H1 (cell line): ENCODE measurements at regions not wholly inside any gene's neighbourhood (a gene's known extent, or its start where the extent isn't known, plus 50 kb on each side); places are given as distances from the start of the nearest gene placed in this dataset.

ENCODE experiments used
- CTCF ChIA-PET: fragments of 300-600 bp; sonication (Branson Sonifier 250); formaldehyde crosslinking; loops from one replicate; lab custom pipeline; 2021; ENCODE audit not compliant: partially characterized antibody; lab: Charles Lee
- POLR2A ChIA-PET: fragments of 300-600 bp; sonication (Branson Sonifier 250); formaldehyde crosslinking; loops from one replicate; lab custom pipeline; 2021; ENCODE audit warnings: inconsistent platforms; ENCODE audit not compliant: partially characterized antibody; lab: Charles Lee
- DNase-seq, 2 experiments: peaks; one replicate each; pipeline versions ENCODE4 v3.0.0 to v3.0.0-alpha.2; 2010 to 2022; ENCODE audit warnings: low spot score in 2 of 2, low read depth in 1 of 2, mixed read lengths in 1 of 2
- FAIRE-seq: peaks from 2 replicates; lab custom pipeline; 2011; peaks lifted over from hg19 to GRCh38; lab: Jason Lieb, UNC
- H2AFZ ChIP-seq: 2 replicates; pipeline ENCODE4 v1.8.1; 2012; ENCODE audit warnings: low read length, inconsistent platforms
- H2AK5ac ChIP-seq: 2 replicates; pipeline ENCODE4 v1.6.1; 2013; ENCODE audit warnings: low read depth, low read length
- H2BK120ac ChIP-seq: replicated peaks from 2 replicates; pipeline ENCODE3; 2013; ENCODE audit warnings: low read depth, low read length, inconsistent platforms
- H2BK12ac ChIP-seq: 2 replicates; pipeline ENCODE4 v1.6.1; 2013; ENCODE audit warnings: low read depth, low read length
- H2BK15ac ChIP-seq: 2 replicates; pipeline ENCODE4 v1.6.1; 2013; ENCODE audit warnings: low read length
- H2BK20ac ChIP-seq: 2 replicates; pipeline ENCODE4 v1.6.1; 2013; ENCODE audit warnings: low read length
- H2BK5ac ChIP-seq: 2 replicates; pipeline ENCODE4 v1.6.1; 2013; ENCODE audit warnings: low read depth, low read length
- H3K14ac ChIP-seq: 2 replicates; pipeline ENCODE4 v1.6.1; 2013; ENCODE audit warnings: inconsistent platforms; ENCODE audit not compliant: insufficient read length
- H3K18ac ChIP-seq: 2 replicates; pipeline ENCODE4 v1.6.1; 2013; ENCODE audit warnings: low read length; ENCODE audit errors: extremely low read depth
- H3K23ac ChIP-seq: 2 replicates; pipeline ENCODE4 v1.6.1; 2013; ENCODE audit warnings: inconsistent platforms; ENCODE audit not compliant: insufficient read length
- H3K23me2 ChIP-seq: 2 replicates; pipeline ENCODE4 v1.6.1; 2013; ENCODE audit warnings: low read depth, low read length
- H3K27ac ChIP-seq: 2 replicates; pipeline ENCODE4 v1.6.1; 2011; ENCODE audit warnings: low read depth, low read length, inconsistent platforms
- H3K27me3 ChIP-seq, 4 experiments: replicated peaks in 1 of 4; 1 replicate in 1 of 4; 2 replicates in 3 of 4; pipeline versions ENCODE4 v1.6.1 to v1.8.1; 2011 to 2013; ENCODE audit warnings: low read length in 3 of 4, mild to moderate bottlenecking in 3 of 4, inconsistent platforms in 2 of 4, mixed read lengths in 2 of 4, moderate library complexity in 1 of 4; ENCODE audit not compliant: control insufficient read depth in 3 of 4, insufficient read depth in 3 of 4; ENCODE audit errors: extremely low read depth in 1 of 4
- H3K36me3 ChIP-seq, 4 experiments: 2 replicates each; pipeline versions ENCODE4 v1.6.1 to v1.8.1; 2011 to 2013; ENCODE audit warnings: mild to moderate bottlenecking in 4 of 4, low read length in 3 of 4, moderate library complexity in 2 of 4, control low read depth in 1 of 4, inconsistent platforms in 1 of 4; ENCODE audit not compliant: insufficient read depth in 4 of 4, control insufficient read depth in 2 of 4
- H3K4ac ChIP-seq: replicated peaks from 2 replicates; pipeline ENCODE3; 2013; ENCODE audit warnings: low read length, low read depth, mixed read lengths, inconsistent platforms; ENCODE audit not compliant: insufficient read length
- H3K4me1 ChIP-seq, 4 experiments: replicated peaks in 1 of 4; 1 replicate in 1 of 4; 2 replicates in 3 of 4; pipeline versions ENCODE4 v1.6.1 to v1.8.1; 2011 to 2013; ENCODE audit warnings: low read length in 3 of 4, inconsistent platforms in 2 of 4, mixed read lengths in 1 of 4; ENCODE audit not compliant: insufficient read depth in 4 of 4, control insufficient read depth in 3 of 4
- H3K4me2 ChIP-seq, 2 experiments: 2 replicates each; pipeline versions ENCODE4 v1.6.1 to v1.8.1; 2011 to 2013; ENCODE audit warnings: low read depth in 2 of 2, low read length in 2 of 2, control low read depth in 1 of 2, inconsistent platforms in 1 of 2, mild to moderate bottlenecking in 1 of 2; ENCODE audit not compliant: insufficient read depth in 1 of 2
- H3K4me3 ChIP-seq, 4 experiments: fragments of 200-600, 300-600 bp in 1 of 4; sonication (generic), shearing (Covaris generic), sonication (Bioruptor Twin) in 1 of 4; 2 replicates each; pipeline versions ENCODE4 v1.5.1 to v1.8.1; 2011 to 2016; ENCODE audit warnings: low read length in 4 of 4, low read depth in 3 of 4, control low read depth in 2 of 4, inconsistent platforms in 2 of 4, mild to moderate bottlenecking in 2 of 4, mixed read lengths in 1 of 4, moderate library complexity in 1 of 4; ENCODE audit not compliant: insufficient read depth in 2 of 4; ENCODE audit errors: extremely low read depth in 1 of 4
- H3K56ac ChIP-seq: replicated peaks from 2 replicates; pipeline ENCODE3; 2013; ENCODE audit warnings: low read depth, mild to moderate bottlenecking, mixed read lengths, low read length, inconsistent platforms; ENCODE audit not compliant: insufficient read length
- H3K79me1 ChIP-seq: 2 replicates; pipeline ENCODE4 v1.6.1; 2013; ENCODE audit warnings: low read depth, low read length, control low read depth
- H3K79me2 ChIP-seq, 2 experiments: 2 replicates each; pipeline versions ENCODE4 v1.6.1 to v1.8.1; 2012 to 2013; ENCODE audit warnings: low read length in 2 of 2, mild to moderate bottlenecking in 2 of 2, inconsistent platforms in 1 of 2; ENCODE audit not compliant: insufficient read depth in 2 of 2, control insufficient read depth in 1 of 2
- H3K9ac ChIP-seq, 4 experiments: replicated peaks in 1 of 4; 1 replicate in 1 of 4; 2 replicates in 3 of 4; pipeline versions ENCODE4 v1.6.1 to v1.8.1; 2011 to 2013; ENCODE audit warnings: low read depth in 3 of 4, low read length in 3 of 4, control low read depth in 2 of 4, mild to moderate bottlenecking in 2 of 4, moderate library complexity in 2 of 4, inconsistent platforms in 1 of 4; ENCODE audit errors: extremely low read depth in 1 of 4
- H3K9me3 ChIP-seq, 2 experiments: 2 replicates each; pipeline versions ENCODE4 v1.6.1 to v1.8.1; 2012 to 2013; ENCODE audit warnings: mild to moderate bottlenecking in 2 of 2, moderate library complexity in 2 of 2, control low read depth in 1 of 2, inconsistent platforms in 1 of 2, low read depth in 1 of 2, low read length in 1 of 2, mixed read lengths in 1 of 2; ENCODE audit not compliant: insufficient read depth in 2 of 2
- H4K20me1 ChIP-seq, 2 experiments: replicated peaks in 1 of 2; 2 replicates each; pipeline versions ENCODE3 to v1.8.1; 2011 to 2013; ENCODE audit warnings: inconsistent platforms in 2 of 2, low read length in 2 of 2, mild to moderate bottlenecking in 1 of 2; ENCODE audit not compliant: insufficient read depth in 2 of 2, control insufficient read depth in 1 of 2
- H4K5ac ChIP-seq: 2 replicates; pipeline ENCODE4 v1.6.1; 2013; ENCODE audit warnings: low read length, low read depth, mixed read lengths, inconsistent platforms; ENCODE audit not compliant: insufficient read length
- H4K8ac ChIP-seq: 2 replicates; pipeline ENCODE4 v1.8.0; 2013; ENCODE audit warnings: mild to moderate bottlenecking, moderate library complexity, low read length, inconsistent platforms; ENCODE audit not compliant: insufficient read depth; ENCODE audit errors: extremely low read depth
- H4K91ac ChIP-seq: replicated peaks from 2 replicates; pipeline ENCODE3; 2013; ENCODE audit warnings: low read length, mixed read lengths, inconsistent platforms; ENCODE audit not compliant: insufficient read length
- KDM5A ChIP-seq: fragments of 200-600 bp; IDR thresholded peaks from 2 replicates; pipeline ENCODE4 v1.7.1; 2012; ENCODE audit warnings: mild to moderate bottlenecking, low read length, inconsistent platforms, mixed read lengths
- WGBS, 2 experiments: shearing (Covaris generic) in 1 of 2; methylation state at CpG; one replicate each; pipeline versions ENCODE4 v1.1.6 to v1.1.7; 2013 to 2015; ENCODE audit warnings: low lambda C conversion rate in 2 of 2, mixed read lengths in 2 of 2, inconsistent platforms in 1 of 2, low coverage in 1 of 2, missing lambda C conversion rate in 1 of 2; ENCODE audit not compliant: insufficient replicate concordance in 2 of 2, insufficient coverage in 1 of 2, insufficient read length in 1 of 2; ENCODE audit errors: extremely low coverage in 1 of 2, missing lambda C conversion rate in 1 of 2; 5-methylcytosine and 5-hydroxymethylcytosine counted together

GRCh38 chr1:106292130-106292529, 764.3 kb upstream of the PRMT6 start:
- no peaks in the 10 kb centered on the region for H4K20me1 ChIP-seq
- H2BK15ac ChIP-seq = no peak overlapping the region
- no peak overlapping the region for H4K91ac ChIP-seq
- no peak overlapping the region for H2AFZ ChIP-seq
- no peak overlapping the region for H3K56ac ChIP-seq
- ChIA-PET CTCF (no interaction called here), POLR2A (no interaction called here)
- H3K23me2 ChIP-seq = no peaks in the 10 kb centered on the region
- H3K9ac ChIP-seq = no peak overlapping the region
- no peak for TF ChIP-seq KDM5A
- WGBS, 2 experiments = 92% methylated on average over 4 of the region's 4 CpGs; no CpG with 5 or more reads in 1 of the 2 experiments
- DNase-seq = no peak
- H2BK12ac ChIP-seq = no peak overlapping the region
- H2BK5ac ChIP-seq = no peak overlapping the region
- H4K5ac ChIP-seq = no peak overlapping the region
- no peaks in the 10 kb centered on the region for H3K4me1 ChIP-seq
- no peak for FAIRE-seq
- no peak overlapping the region for H3K4me3 ChIP-seq
- no peak overlapping the region for H2BK120ac ChIP-seq
- no peak overlapping the region for H3K14ac ChIP-seq
- no peak overlapping the region for H2BK20ac ChIP-seq
- no peaks in the 10 kb centered on the region for H3K79me2 ChIP-seq
- H3K4ac ChIP-seq = no peak overlapping the region
- H2AK5ac ChIP-seq = no peak overlapping the region
- H3K23ac ChIP-seq = no peak overlapping the region
- H3K79me1 ChIP-seq = no peaks in the 10 kb centered on the region
- no peaks in the 10 kb centered on the region for H3K9me3 ChIP-seq
- no peaks in the 10 kb centered on the region for H3K27me3 ChIP-seq
- no peak overlapping the region for H3K27ac ChIP-seq
- H3K18ac ChIP-seq = no peak overlapping the region
- H3K4me2 ChIP-seq = no peak overlapping the region
- no peaks in the 10 kb centered on the region for H3K36me3 ChIP-seq
- no peak overlapping the region for H4K8ac ChIP-seq
